Upper lobe of left lung (tissue), 4 donors: ENCODE measurements at regions not wholly inside any gene's neighbourhood (a gene's known extent, or its start where the extent isn't known, plus 50 kb on each side); places are given as distances from the start of the nearest gene placed in this dataset.

Source experiments
- POLR2AphosphoS5 ChIP-seq, 2 donors: sonication (generic); formaldehyde crosslinking; IDR thresholded peaks; one replicate each; pipeline ENCODE4 v1.5.1; 2017; ENCODE audit warnings: antibody characterized with exemption in 2 of 2
- TF ChIP-seq, protein P1 (sequence below), 6 experiments: fragments of 450-650 bp in 4 of 6; fragments of 200-600 bp in 2 of 6; sonication (generic) in 2 of 6; IDR thresholded peaks; one replicate each; pipeline ENCODE4 v1.5.1; 2016 to 2019; ENCODE audit warnings: antibody characterized with exemption in 6 of 6

DNA sequence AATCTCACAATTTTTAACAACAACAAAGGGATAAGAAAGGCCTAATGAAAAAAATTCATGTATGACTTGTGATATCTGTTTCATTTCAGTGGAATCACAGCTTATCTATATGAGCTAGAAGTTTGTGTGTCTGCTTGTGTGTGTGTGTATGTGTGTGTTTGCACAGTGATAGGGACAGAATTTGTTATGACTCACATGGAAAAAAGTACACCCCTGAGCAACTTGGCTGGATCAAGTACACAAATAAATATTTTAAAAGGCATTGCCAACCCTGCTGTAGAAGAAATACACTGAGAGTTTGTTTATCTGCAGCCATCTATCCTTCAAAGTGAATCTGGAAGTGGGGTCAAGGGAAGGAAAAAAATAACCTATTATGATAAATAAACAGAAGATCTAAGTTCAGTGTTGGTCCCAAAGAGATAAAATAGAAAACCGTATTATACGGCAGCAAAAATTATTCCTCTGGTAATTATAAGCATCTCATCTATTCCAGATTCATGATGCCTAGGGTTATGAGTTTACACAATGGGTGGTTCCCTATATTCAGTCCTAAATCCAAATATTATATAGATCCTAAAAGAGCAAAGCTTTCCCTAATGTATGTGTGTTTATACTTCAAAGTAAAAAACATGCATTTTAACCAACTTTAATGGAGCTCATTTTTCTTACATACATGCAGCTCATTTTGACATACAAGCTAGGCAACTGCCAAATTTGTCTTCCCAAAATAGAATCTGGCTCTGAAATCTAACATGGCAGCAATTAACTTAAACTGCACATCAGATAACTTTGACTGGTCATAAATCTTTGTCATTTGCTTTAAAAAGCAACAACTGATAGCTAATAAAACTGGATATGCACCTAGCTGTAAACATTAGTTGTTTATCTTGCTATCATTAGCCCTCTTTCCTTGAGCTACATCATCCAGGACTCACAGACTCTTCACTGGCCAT lies 420.6 kb downstream of the IRS1 start:
- no peak for TF ChIP-seq POLR2AphosphoS5 (IDR thresholded peaks at IDR 0.05)
- TF ChIP-seq, protein P1, sequence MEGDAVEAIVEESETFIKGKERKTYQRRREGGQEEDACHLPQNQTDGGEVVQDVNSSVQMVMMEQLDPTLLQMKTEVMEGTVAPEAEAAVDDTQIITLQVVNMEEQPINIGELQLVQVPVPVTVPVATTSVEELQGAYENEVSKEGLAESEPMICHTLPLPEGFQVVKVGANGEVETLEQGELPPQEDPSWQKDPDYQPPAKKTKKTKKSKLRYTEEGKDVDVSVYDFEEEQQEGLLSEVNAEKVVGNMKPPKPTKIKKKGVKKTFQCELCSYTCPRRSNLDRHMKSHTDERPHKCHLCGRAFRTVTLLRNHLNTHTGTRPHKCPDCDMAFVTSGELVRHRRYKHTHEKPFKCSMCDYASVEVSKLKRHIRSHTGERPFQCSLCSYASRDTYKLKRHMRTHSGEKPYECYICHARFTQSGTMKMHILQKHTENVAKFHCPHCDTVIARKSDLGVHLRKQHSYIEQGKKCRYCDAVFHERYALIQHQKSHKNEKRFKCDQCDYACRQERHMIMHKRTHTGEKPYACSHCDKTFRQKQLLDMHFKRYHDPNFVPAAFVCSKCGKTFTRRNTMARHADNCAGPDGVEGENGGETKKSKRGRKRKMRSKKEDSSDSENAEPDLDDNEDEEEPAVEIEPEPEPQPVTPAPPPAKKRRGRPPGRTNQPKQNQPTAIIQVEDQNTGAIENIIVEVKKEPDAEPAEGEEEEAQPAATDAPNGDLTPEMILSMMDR (IDR thresholded peaks at IDR 0.05): no peak
